LNCAP (cell line): ENCODE measurements at regions not wholly inside any gene's neighbourhood (a gene's known extent, or its start where the extent isn't known, plus 50 kb on each side); places are given as distances from the start of the nearest gene placed in this dataset.

Experiments
- TF ChIP-seq, protein P1 (sequence below): fragments of 450-650 bp; IDR thresholded peaks from 2 replicates; pipeline ENCODE4 v1.5.1; 2017; ENCODE audit warnings: mild to moderate bottlenecking

DNA sequence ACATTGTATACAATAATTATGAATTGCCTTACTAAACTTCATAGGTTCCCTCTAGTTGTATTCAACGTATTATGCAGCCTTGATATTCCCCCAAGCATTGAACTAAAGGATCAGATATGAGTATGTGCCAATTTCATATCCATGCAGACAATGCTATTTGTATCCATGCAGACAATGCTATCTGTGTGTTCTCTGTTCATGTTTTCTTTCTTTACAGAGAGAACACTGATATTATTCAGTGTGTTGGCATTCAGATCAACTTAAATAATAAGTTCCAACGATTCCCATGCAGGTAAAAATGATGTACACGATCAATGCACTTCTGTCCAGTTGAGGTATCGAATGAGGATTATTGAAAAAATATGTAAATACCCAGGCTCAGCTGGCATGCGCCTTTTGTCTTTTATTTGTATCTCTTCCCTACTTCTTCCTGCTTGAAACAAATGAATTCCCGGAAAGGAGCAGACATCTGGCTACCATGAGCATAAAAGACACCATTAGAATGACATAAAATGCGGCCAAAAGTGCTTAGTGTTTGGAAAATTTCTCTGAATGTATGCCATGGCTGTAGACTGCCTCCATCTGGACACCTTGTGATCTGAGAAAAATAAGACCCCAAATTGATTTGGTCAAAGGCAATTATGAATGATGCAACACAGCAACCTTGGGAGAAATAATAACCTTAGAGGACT, 731.5 kb downstream of the SLITRK1 start:
- TF ChIP-seq, protein P1, sequence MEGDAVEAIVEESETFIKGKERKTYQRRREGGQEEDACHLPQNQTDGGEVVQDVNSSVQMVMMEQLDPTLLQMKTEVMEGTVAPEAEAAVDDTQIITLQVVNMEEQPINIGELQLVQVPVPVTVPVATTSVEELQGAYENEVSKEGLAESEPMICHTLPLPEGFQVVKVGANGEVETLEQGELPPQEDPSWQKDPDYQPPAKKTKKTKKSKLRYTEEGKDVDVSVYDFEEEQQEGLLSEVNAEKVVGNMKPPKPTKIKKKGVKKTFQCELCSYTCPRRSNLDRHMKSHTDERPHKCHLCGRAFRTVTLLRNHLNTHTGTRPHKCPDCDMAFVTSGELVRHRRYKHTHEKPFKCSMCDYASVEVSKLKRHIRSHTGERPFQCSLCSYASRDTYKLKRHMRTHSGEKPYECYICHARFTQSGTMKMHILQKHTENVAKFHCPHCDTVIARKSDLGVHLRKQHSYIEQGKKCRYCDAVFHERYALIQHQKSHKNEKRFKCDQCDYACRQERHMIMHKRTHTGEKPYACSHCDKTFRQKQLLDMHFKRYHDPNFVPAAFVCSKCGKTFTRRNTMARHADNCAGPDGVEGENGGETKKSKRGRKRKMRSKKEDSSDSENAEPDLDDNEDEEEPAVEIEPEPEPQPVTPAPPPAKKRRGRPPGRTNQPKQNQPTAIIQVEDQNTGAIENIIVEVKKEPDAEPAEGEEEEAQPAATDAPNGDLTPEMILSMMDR = peak; percentile 17; the same call in 1 of the 2 replicates

DNA sequence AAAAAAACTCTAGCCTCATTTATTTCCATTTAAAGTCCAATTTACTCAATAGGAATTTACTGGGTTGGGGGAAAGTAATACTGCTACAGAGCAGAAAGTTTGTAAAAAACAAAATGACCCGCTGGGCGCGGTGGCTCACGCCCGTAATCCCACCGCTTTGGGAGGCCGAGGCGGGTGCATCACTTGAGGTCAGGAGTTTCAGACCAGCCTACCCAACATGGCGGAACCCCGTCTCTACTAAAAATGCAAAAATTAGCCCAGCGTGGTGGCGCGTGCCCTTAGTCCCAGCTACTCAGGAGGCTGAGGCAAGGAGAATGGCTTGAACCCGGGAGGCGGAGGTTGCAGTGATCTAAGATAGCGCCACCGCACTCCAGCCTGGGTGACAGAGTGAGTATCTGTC, 745.6 kb downstream of the SLITRK1 start:
- TF ChIP-seq, protein P1 = no peak

DNA sequence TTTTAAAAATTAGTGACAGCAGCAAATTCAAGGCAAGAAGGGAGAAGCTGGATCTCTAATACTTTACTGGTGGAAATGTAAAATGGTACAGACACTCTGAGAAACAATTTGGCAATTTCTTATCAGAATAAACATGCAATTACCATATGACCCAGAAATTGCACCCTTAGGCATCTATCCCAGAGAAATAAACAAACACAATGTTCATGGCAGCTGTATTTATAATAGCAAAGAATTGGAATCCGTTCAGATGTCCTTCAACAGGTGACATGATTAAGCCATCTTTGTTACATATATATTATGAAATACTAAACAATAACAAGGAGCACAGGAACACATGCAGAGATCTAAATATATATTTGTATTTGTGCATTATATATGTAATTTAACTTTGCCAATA, 756.5 kb downstream of the SLITRK1 start:
- TF ChIP-seq, protein P1 = no peak

DNA sequence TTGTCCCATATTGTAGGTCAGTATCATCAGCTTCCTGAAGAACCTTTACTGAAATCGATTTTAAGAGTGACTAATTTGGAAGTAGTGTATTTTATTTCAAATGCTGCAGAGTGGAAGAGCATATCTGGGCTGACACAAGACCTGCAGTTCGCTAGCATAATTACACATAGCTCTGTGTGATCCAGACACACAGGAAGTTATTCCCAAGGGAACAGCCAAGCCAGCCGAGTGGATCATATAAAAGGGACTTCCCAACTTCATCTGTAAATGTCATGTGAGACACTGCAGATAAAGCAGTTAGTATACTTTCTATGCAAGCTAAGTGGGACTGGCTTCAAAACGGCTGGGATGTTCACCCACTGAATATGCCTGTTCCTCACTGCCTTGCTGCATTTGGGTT, 760.4 kb downstream of the SLITRK1 start:
- TF ChIP-seq, protein P1 = no peak

DNA sequence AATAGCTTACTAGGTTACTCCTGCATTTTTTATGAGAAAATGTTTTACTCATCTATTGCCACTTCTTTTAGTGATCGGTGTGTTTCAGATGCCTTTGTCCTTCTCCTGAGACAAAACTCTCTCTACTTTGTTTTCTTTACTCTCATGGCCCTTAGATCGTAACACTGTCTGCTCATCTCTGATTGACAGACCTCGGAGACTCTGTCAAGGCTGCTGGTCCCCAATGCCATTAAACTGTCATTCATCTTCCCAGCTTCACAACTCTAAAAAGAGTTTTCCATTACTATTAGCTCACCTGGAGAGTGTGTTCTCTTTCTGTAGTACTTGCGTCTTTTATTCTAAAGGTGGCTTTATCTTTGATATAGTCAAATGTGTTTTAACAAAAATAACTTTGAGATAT, 765.2 kb downstream of the SLITRK1 start:
- TF ChIP-seq, protein P1 = no peak

DNA sequence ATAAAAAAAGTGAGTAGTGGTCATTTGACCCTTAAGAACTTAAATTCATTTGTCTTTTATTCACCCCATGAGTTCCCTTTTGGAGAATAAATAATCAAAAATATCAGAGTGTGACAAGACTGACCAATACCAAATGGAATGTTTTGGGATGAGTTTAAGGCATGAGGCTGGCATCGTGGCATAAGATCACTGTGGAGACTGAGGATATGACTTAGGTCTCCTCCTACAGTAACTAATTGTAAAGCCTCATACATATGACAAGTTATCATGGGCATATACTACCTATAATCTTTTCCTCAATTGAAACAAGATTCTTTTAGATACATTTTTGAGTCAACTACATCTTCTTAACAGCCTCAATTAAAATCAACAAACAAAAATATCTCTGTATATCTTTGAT, 782.0 kb downstream of the SLITRK1 start:
- TF ChIP-seq, protein P1 = no peak

DNA sequence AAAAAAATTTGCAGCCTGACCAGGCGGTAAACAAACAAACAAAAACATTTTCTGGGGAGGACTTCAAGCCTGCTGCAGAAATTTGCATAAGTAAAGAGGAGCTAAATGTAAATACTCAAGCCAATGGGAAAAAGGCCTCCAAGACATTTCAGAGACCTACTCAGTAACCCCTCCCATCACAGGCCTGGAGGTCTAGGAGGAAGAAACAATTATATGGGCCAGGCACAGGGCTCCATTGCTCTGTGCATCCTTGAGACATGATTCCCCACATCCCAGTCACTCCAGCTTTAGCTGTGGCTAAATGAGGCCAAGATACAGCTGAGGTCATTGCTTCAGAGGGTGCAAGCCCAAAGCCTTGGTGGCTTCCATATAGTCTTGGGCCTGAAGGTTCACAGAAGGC, 793.4 kb downstream of the SLITRK1 start:
- TF ChIP-seq, protein P1 = no peak

DNA sequence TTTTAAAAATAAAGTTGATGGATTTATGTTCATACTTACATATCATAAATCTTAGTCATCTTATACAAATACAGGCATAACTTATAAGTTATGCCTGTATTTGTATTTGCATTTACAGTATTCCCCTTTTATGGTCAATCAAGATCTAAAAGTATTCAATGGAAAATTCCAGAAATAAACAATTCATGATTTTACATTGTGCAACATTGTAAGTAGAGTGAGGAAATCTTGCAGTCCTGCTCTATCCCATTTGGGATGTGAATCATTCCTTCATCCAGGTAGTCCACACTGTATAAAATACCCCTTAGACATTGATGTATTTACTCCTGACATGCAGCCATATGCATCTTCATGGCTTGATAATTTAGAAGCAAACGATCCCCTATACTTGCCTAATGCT, 795.3 kb downstream of the SLITRK1 start:
- TF ChIP-seq, protein P1 = no peak
